GM12865 (cell line): ENCODE measurements at regions not wholly inside any gene's neighbourhood (a gene's known extent, or its start where the extent isn't known, plus 50 kb on each side); places are given as distances from the start of the nearest gene placed in this dataset.

Source experiments
- DNase-seq: peaks from one replicate; pipeline ENCODE4 v3.0.0; 2010; ENCODE audit warnings: low read depth
- H3K4me3 ChIP-seq: 2 replicates; pipeline ENCODE4 v1.5.1; 2011; ENCODE audit warnings: mild to moderate bottlenecking, low read depth, low read length, control low read depth
- CTCF ChIP-seq: IDR thresholded peaks from 2 replicates; pipeline ENCODE4 v1.5.1; 2011; ENCODE audit warnings: low read length, control low read depth, low read depth, inconsistent platforms; ENCODE audit not compliant: insufficient read depth; ENCODE audit errors: missing control alignments

- no peak for DNase-seq
- no peak overlapping the region for H3K4me3 ChIP-seq
- no peak for TF ChIP-seq CTCF
Observed at GRCh38 chr1:117798550-117798949, 130.9 kb downstream of the GDAP2 start.

- no peak overlapping the region for H3K4me3 ChIP-seq
- no peak for TF ChIP-seq CTCF
- DNase-seq = no peak
Observed at GRCh38 chr1:117802531-117803257, 126.7 kb downstream of the GDAP2 start.

- no peak for TF ChIP-seq CTCF
- H3K4me3 ChIP-seq = no peak overlapping the region
- DNase-seq = no peak
Observed at GRCh38 chr1:117803318-117803717, 126.1 kb downstream of the GDAP2 start.

- H3K4me3 ChIP-seq = no peak overlapping the region
- DNase-seq = no peak
- no peak for TF ChIP-seq CTCF
Observed at GRCh38 chr1:117809764-117810163, 119.7 kb downstream of the GDAP2 start.

- no peak for TF ChIP-seq CTCF
- H3K4me3 ChIP-seq = no peak overlapping the region
- DNase-seq = no peak
Observed at GRCh38 chr1:117810553-117810952, 118.9 kb downstream of the GDAP2 start.

- no peak overlapping the region for H3K4me3 ChIP-seq
- DNase-seq = no peak
- no peak for TF ChIP-seq CTCF
Observed at GRCh38 chr1:117812869-117813511, 116.4 kb downstream of the GDAP2 start.
